Stimulated activated naive CD8-positive, alpha-beta T cell treated with anti-CD3 and anti-CD28 coated beads, Interleukin-15, Interleukin-2, amounts not matched to agents 100 ng/mL and 50 ng/mL, for 24 hours (primary cell): ENCODE measurements at regions not wholly inside any gene's neighbourhood (a gene's known extent, or its start where the extent isn't known, plus 50 kb on each side); places are given as distances from the start of the nearest gene placed in this dataset.

ENCODE experiments used
- H3K27ac Mint-ChIP-seq: one replicate; pipeline ENCODE4 v1.8.0; 2021; ENCODE audit warnings: mild to moderate bottlenecking, mixed read lengths
- H3K27me3 Mint-ChIP-seq: one replicate; pipeline ENCODE4 v1.8.0; 2021; ENCODE audit warnings: mixed read lengths
- H3K36me3 Mint-ChIP-seq: one replicate; pipeline ENCODE4 v1.8.0; 2021; ENCODE audit warnings: low read depth, mixed read lengths
- H3K4me1 Mint-ChIP-seq: one replicate; pipeline ENCODE4 v1.8.0; 2021; ENCODE audit warnings: low read depth, mixed read lengths
- H3K4me3 Mint-ChIP-seq: one replicate; pipeline ENCODE4 v1.8.0; 2021; ENCODE audit warnings: mild to moderate bottlenecking, mixed read lengths
- H3K9me3 Mint-ChIP-seq: one replicate; pipeline ENCODE4 v1.8.0; 2021; ENCODE audit warnings: mixed read lengths

- peaks cover 4% of the 10 kb centered on the region for H3K9me3 Mint-ChIP-seq
- H3K36me3 Mint-ChIP-seq, result no peaks in the 10 kb centered on the region
- no peaks in the 10 kb centered on the region for H3K4me1 Mint-ChIP-seq
- H3K27me3 Mint-ChIP-seq, result no peaks in the 10 kb centered on the region
- no peak overlapping the region for H3K4me3 Mint-ChIP-seq
- H3K27ac Mint-ChIP-seq, result no peak overlapping the region
These were observed 1963.3 kb upstream of the PIK3C3 start for GRCh38 chr18:39991696-39992265.

DNA sequence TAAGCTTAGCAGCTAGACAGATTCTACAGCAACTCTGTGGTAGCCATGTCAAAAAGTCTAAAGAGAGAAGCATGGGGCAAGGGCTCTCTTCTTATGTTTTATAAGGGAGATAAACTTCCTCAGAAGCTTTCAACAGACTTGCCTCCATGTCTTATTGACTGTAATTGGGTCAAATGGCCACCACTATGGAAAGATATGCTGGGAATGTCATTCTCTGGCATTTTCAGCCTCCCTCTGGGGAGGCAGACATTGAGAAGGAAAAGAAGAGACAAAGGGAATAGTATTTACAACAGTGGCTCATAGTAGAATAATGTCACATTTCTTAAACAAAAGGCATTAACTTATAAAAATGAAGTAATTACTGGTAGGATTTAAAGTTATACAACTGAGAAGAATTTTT, 1964.5 kb upstream of the PIK3C3 start:
- Mint-ChIP-seq H3K4me1 (no peaks in the 10 kb centered on the region), H3K27ac (no peak overlapping the region), H3K27me3 (no peaks in the 10 kb centered on the region), H3K36me3 (no peaks in the 10 kb centered on the region), H3K9me3 (no peaks in the 10 kb centered on the region), H3K4me3 (no peak overlapping the region)

GRCh38 chr18:39976771-39977170, 1978.3 kb upstream of the PIK3C3 start:
- Mint-ChIP-seq H3K9me3 (no peaks in the 10 kb centered on the region), H3K4me1 (no peaks in the 10 kb centered on the region), H3K36me3 (no peaks in the 10 kb centered on the region), H3K27ac (no peak overlapping the region), H3K4me3 (no peak overlapping the region), H3K27me3 (no peaks in the 10 kb centered on the region)

DNA sequence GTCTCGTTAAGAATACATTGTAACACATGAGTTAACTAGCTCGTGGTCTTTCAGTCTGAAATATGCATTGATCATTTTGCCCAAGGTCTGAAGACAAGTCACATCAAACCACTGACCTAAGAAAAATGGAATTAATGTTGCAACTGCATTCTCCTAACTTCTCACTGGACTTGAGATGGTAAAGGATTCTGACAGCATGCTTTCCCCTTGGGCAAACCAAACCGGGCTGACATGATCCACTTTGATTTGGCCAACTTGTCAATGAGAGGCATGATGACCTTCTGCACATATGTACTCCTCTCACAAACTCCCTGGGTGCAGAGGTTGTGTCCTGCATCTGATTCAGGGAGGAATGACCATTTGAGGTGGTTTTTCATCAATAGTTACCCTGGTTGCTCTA, 1982.5 kb upstream of the PIK3C3 start:
- no peak overlapping the region for H3K27ac Mint-ChIP-seq
- no peaks in the 10 kb centered on the region for H3K27me3 Mint-ChIP-seq
- H3K4me3 Mint-ChIP-seq, result no peak overlapping the region
- H3K9me3 Mint-ChIP-seq, result no peaks in the 10 kb centered on the region
- H3K36me3 Mint-ChIP-seq, result no peaks in the 10 kb centered on the region
- H3K4me1 Mint-ChIP-seq, result no peaks in the 10 kb centered on the region

DNA sequence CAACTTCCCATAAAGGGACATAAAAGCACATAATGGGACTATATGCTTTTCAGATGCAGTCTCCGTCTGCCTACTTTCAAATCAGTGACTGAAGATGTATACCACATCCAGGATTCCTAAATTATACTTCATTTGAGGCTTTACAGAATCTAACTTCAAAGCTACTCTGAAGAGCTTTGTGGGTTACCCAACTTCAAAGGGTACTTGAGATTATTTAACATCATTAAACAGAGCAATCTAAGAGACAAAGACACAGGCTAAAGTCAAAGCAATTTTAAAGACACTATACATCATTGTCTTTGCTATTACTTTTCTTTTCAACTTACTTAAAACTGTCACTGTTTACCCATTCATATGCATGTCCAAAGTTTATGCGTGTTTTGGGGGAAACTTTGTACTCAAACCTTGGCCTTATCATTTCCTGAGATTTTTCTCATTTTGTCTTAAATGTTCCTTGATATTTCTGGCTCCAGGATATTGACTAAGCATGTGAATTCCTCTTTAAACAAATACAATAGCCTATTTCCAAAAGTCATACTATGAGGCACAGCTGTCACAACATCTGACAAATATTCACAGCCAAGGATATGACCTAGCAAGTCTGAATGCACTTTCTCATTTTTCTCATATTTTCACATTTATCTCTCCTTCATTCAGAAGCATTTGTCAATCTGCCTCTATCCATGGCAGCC, 1985.1 kb upstream of the PIK3C3 start:
- Mint-ChIP-seq H3K36me3 (no peaks in the 10 kb centered on the region), H3K27ac (no peak overlapping the region), H3K27me3 (no peaks in the 10 kb centered on the region), H3K4me3 (no peak overlapping the region), H3K4me1 (no peaks in the 10 kb centered on the region), H3K9me3 (peaks cover 5% of the 10 kb centered on the region)

DNA sequence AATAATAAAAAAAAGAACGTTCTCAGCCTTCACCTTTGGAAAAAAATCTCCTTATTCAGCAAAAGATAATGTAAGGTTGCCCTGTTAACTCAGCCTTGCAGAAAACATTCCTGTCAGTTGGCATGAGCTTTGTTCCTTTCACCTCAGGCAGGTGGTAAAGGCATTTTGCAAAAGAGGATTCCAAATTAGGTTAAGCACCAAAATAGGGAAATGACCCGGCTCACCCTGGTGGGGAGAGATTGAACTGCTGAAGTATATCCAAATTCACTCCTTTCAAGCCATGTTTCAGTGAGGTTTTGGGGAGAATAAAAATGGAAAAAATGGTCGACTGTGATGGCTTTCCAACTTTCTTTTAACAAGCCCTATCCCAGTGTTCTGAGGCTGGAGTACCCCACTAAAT, 1988.8 kb upstream of the PIK3C3 start:
- no peaks in the 10 kb centered on the region for H3K27me3 Mint-ChIP-seq
- no peaks in the 10 kb centered on the region for H3K36me3 Mint-ChIP-seq
- H3K27ac Mint-ChIP-seq, result no peak overlapping the region
- H3K4me3 Mint-ChIP-seq, result no peak overlapping the region
- H3K9me3 Mint-ChIP-seq, result peaks cover 8% of the 10 kb centered on the region
- H3K4me1 Mint-ChIP-seq, result no peaks in the 10 kb centered on the region

- Mint-ChIP-seq H3K4me3 (no peak overlapping the region), H3K27me3 (no peaks in the 10 kb centered on the region)
These were observed 1992.5 kb upstream of the PIK3C3 start for GRCh38 chr18:39962546-39962945.

DNA sequence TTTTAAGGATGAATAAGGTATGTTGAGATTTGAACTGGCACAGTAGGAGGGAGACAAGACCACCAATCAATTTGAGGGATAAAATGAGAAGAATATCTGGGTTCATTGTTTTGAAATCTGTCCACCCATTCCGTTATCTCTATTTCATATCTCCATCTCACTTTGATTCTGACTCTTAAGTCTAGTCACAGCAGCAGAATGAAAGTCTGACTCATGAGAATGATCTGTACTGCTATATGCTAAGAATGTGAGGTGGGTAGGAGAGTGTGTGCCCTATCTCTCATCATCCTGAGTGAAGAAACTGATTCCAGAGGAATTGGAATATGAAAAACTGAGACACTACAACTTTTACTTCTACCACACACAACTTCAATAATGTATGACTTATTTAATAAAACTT, 1994.5 kb upstream of the PIK3C3 start:
- no peak overlapping the region for H3K27ac Mint-ChIP-seq
- no peaks in the 10 kb centered on the region for H3K4me1 Mint-ChIP-seq
- H3K27me3 Mint-ChIP-seq, result no peaks in the 10 kb centered on the region
- no peaks in the 10 kb centered on the region for H3K36me3 Mint-ChIP-seq
- H3K4me3 Mint-ChIP-seq, result no peak overlapping the region
- peaks cover 7% of the 10 kb centered on the region for H3K9me3 Mint-ChIP-seq

More at GRCh38 chr18:39962546-39962945, 1992.5 kb upstream of the PIK3C3 start:
- Mint-ChIP-seq H3K36me3 (no peaks in the 10 kb centered on the region), H3K9me3 (peaks cover 8% of the 10 kb centered on the region), H3K27ac (no peak overlapping the region), H3K4me1 (no peaks in the 10 kb centered on the region)

DNA sequence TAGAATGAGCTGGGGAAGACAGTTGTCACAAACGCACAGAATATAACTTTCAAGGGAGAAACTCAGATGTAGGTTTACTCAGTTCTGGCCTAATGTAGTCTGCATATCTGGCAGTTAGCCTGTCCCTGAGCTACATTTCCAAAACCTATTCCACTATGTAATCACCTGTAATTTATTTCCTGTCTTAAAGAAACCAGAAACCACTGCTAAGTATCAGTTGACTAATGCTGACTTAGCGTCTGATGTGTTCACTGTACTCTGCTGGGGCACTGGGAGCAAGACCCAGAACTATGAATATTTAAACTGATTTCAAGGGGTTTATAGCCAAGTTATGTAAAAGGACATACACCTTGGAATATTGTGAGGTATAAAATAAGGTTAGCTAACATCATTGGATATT, 1995.2 kb upstream of the PIK3C3 start:
- no peaks in the 10 kb centered on the region for H3K4me1 Mint-ChIP-seq
- H3K9me3 Mint-ChIP-seq, result peaks cover 3% of the 10 kb centered on the region
- no peak overlapping the region for H3K4me3 Mint-ChIP-seq
- H3K27me3 Mint-ChIP-seq, result no peaks in the 10 kb centered on the region
- no peak overlapping the region for H3K27ac Mint-ChIP-seq
- H3K36me3 Mint-ChIP-seq, result no peaks in the 10 kb centered on the region

GRCh38 chr18:39958876-39959275, 1996.2 kb upstream of the PIK3C3 start:
- Mint-ChIP-seq H3K27me3 (no peaks in the 10 kb centered on the region), H3K36me3 (no peaks in the 10 kb centered on the region), H3K9me3 (no peaks in the 10 kb centered on the region), H3K4me1 (no peaks in the 10 kb centered on the region), H3K27ac (no peak overlapping the region), H3K4me3 (no peak overlapping the region)

GRCh38 chr18:39952816-39953215, 2002.2 kb upstream of the PIK3C3 start:
- no peak overlapping the region for H3K27ac Mint-ChIP-seq
- no peaks in the 10 kb centered on the region for H3K36me3 Mint-ChIP-seq
- H3K27me3 Mint-ChIP-seq, result no peaks in the 10 kb centered on the region
- no peaks in the 10 kb centered on the region for H3K4me1 Mint-ChIP-seq
- H3K4me3 Mint-ChIP-seq, result no peak overlapping the region
- peaks cover 3% of the 10 kb centered on the region for H3K9me3 Mint-ChIP-seq

DNA sequence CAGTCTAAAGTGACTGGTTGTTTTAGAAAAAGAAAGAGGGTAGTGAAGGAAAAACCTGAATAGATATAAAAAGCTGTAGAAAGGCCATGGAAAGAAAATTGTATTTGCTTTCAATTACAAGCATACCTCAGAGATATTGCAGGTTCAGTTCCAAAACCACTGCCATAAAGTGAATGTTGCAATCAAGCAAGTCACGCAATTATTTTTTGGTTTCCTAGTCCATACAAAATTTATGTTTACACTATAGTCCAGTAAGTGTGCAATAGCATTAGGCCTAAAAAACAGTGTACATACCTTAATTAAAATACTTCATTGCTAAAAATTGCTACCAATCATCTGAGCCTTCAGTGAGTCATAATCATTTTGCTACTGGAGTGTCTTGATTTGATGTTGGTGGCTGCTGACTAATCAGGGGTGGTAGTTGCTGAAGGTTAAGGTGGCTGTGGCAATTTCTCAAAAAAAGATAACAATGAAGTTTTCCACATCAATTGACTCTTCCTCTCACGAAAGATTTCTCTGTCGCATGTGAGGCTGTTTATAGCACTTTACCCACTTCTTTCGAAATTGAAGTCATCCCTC, 2003.8 kb upstream of the PIK3C3 start:
- Mint-ChIP-seq H3K27me3 (no peaks in the 10 kb centered on the region), H3K4me1 (no peaks in the 10 kb centered on the region), H3K4me3 (no peak overlapping the region), H3K27ac (no peak overlapping the region), H3K36me3 (no peaks in the 10 kb centered on the region), H3K9me3 (peaks cover 3% of the 10 kb centered on the region)

- no peak overlapping the region for H3K4me3 Mint-ChIP-seq
- no peaks in the 10 kb centered on the region for H3K36me3 Mint-ChIP-seq
- no peak overlapping the region for H3K27ac Mint-ChIP-seq
- H3K4me1 Mint-ChIP-seq, result no peaks in the 10 kb centered on the region
- H3K9me3 Mint-ChIP-seq, result peaks cover 13% of the 10 kb centered on the region
- peaks cover 3% of the 10 kb centered on the region for H3K27me3 Mint-ChIP-seq
These were observed 2008.4 kb upstream of the PIK3C3 start for GRCh38 chr18:39946623-39947061.

GRCh38 chr18:39945076-39945475, 2010.0 kb upstream of the PIK3C3 start:
- Mint-ChIP-seq H3K27me3 (peaks cover 3% of the 10 kb centered on the region), H3K4me1 (no peaks in the 10 kb centered on the region), H3K9me3 (peaks cover 9% of the 10 kb centered on the region), H3K27ac (no peak overlapping the region), H3K36me3 (no peaks in the 10 kb centered on the region), H3K4me3 (no peak overlapping the region)

GRCh38 chr18:39942702-39943101, 2012.3 kb upstream of the PIK3C3 start:
- Mint-ChIP-seq H3K36me3 (no peaks in the 10 kb centered on the region), H3K4me3 (no peak overlapping the region), H3K27ac (no peak overlapping the region), H3K27me3 (peaks cover 3% of the 10 kb centered on the region), H3K4me1 (no peaks in the 10 kb centered on the region), H3K9me3 (peaks cover 18% of the 10 kb centered on the region)
